Right cardiac atrium (tissue), 5 donors: ENCODE measurements at regions not wholly inside any gene's neighbourhood (a gene's known extent, or its start where the extent isn't known, plus 50 kb on each side); places are given as distances from the start of the nearest gene placed in this dataset.

ENCODE experiments used
- ATAC-seq, 2 donors: fragments of 200-7000 bp; cut with Tn5 transposase; one replicate each; pipeline versions ENCODE4 v1.8.0 to v1.9.1; 2020; ENCODE audit warnings: moderate library complexity in 2 of 2, mild to moderate bottlenecking in 1 of 2
- DNase-seq, 3 donors: peaks; one replicate each; pipeline ENCODE4 v3.0.0-alpha.2; 2020
- H3K27ac ChIP-seq: one replicate; pipeline ENCODE4 v1.5.1; 2013; ENCODE audit warnings: mild to moderate bottlenecking, low read length, control low read depth, moderate library complexity
- H3K27me3 ChIP-seq: one replicate; pipeline ENCODE4 v1.6.1; 2013; ENCODE audit not compliant: control insufficient read depth, insufficient read depth
- H3K4me1 ChIP-seq: one replicate; pipeline ENCODE4 v1.6.1; 2013; ENCODE audit warnings: low read length; ENCODE audit not compliant: control insufficient read depth, insufficient read depth
- H3K4me3 ChIP-seq: one replicate; pipeline ENCODE4 v1.5.1; 2013; ENCODE audit warnings: low read length, control low read depth
- H3K9me3 ChIP-seq: one replicate; pipeline ENCODE4 v1.6.1; 2013; ENCODE audit warnings: low read length; ENCODE audit not compliant: control insufficient read depth
- WGBS: extraction: QIAGEN DNeasy Blood & Tissue Kit; methylation state at CpG from one replicate; pipeline ENCODE4 v1.1.7; 2013; 5-methylcytosine and 5-hydroxymethylcytosine counted together
- intact Hi-C, 4 donors: fragments of 100-400 bp; cut with DNase I; formaldehyde crosslinking; loops; one replicate each; pipeline versions ENCODE4 v1.11.0 to v1.14.0; 2022 to 2023
- donor health status: healthy with polysubstance abuse.
- donor health status: DM: no; HTN: yes; CAD: no.
- donor health status: DM: no; HTN: no; CAD: no.
- donor health status: DM: no; HTN: yes; CAD: no; lungs with severe emphysema.
- donor health status: DM: yes; HTN: yes; CAD: no.

- Histone ChIP-seq H3K4me1 (no peaks in the 10 kb centered on the region), H3K4me3 (no peak overlapping the region), H3K27ac (no peak overlapping the region), H3K27me3 (no peaks in the 10 kb centered on the region), H3K9me3 (no peaks in the 10 kb centered on the region)
- intact Hi-C loops, result no loop called here
- DNase-seq (no peak), ATAC-seq (no peak)
- WGBS, result 91% methylated on average over 1 of the region's 1 CpG
These were observed 85.3 kb downstream of the TYW3 start for GRCh38 chr1:74818241-74818640.

GRCh38 chr1:74818661-74819456, 85.9 kb downstream of the TYW3 start:
- intact Hi-C loops, result no loop called here
- Histone ChIP-seq H3K27ac (no peak overlapping the region), H3K4me3 (no peak overlapping the region), H3K9me3 (no peaks in the 10 kb centered on the region), H3K27me3 (no peaks in the 10 kb centered on the region), H3K4me1 (no peaks in the 10 kb centered on the region)
- DNase-seq (no peak), ATAC-seq (no peak)
- WGBS, result 80% methylated on average over 6 of the region's 6 CpGs

- Histone ChIP-seq H3K9me3 (no peaks in the 10 kb centered on the region), H3K27me3 (no peaks in the 10 kb centered on the region), H3K4me1 (no peaks in the 10 kb centered on the region), H3K4me3 (no peak overlapping the region), H3K27ac (no peak overlapping the region)
- no peak for DNase-seq
- intact Hi-C loops, result no loop called here
- no peak for ATAC-seq
- 83% methylated on average over 3 of the region's 3 CpGs for WGBS
These were observed 90.0 kb downstream of the TYW3 start for GRCh38 chr1:74822851-74823401.

- H3K27me3 ChIP-seq, result no peaks in the 10 kb centered on the region
- DNase-seq (no peak), ATAC-seq (no peak)
- no peaks in the 10 kb centered on the region for H3K9me3 ChIP-seq
- intact Hi-C loops, result no loop called here
- H3K27ac ChIP-seq, result no peak overlapping the region
- no peaks in the 10 kb centered on the region for H3K4me1 ChIP-seq
- no peak overlapping the region for H3K4me3 ChIP-seq
- 92% methylated on average over 4 of the region's 4 CpGs for WGBS
These were observed 91.7 kb downstream of the TYW3 start for GRCh38 chr1:74824497-74825107.

- intact Hi-C loops, result no loop called here
- DNase-seq, result no peak
- H3K4me1 ChIP-seq, result no peaks in the 10 kb centered on the region
- no peak overlapping the region for H3K4me3 ChIP-seq
- WGBS, result 91% methylated on average over 2 of the region's 2 CpGs
- no peak for ATAC-seq
- no peak overlapping the region for H3K27ac ChIP-seq
- H3K27me3 ChIP-seq, result no peaks in the 10 kb centered on the region
- H3K9me3 ChIP-seq, result no peaks in the 10 kb centered on the region
These were observed 97.8 kb downstream of the TYW3 start for GRCh38 chr1:74830766-74831165.

- DNase-seq (no peak), ATAC-seq (no peak)
- intact Hi-C loops, result no loop called here
- Histone ChIP-seq H3K27ac (no peak overlapping the region), H3K9me3 (no peaks in the 10 kb centered on the region), H3K4me1 (no peaks in the 10 kb centered on the region), H3K27me3 (no peaks in the 10 kb centered on the region), H3K4me3 (no peak overlapping the region)
These were observed 101.3 kb downstream of the TYW3 start for GRCh38 chr1:74834261-74834660.

GRCh38 chr1:74835051-74835450, 102.1 kb downstream of the TYW3 start:
- no peak overlapping the region for H3K4me3 ChIP-seq
- no peaks in the 10 kb centered on the region for H3K27me3 ChIP-seq
- H3K9me3 ChIP-seq, result no peaks in the 10 kb centered on the region
- H3K27ac ChIP-seq, result no peak overlapping the region
- 79% methylated on average over 2 of the region's 2 CpGs for WGBS
- H3K4me1 ChIP-seq, result no peaks in the 10 kb centered on the region
- ATAC-seq (no peak), DNase-seq (no peak)
- intact Hi-C loops, result no loop called here

- intact Hi-C loops, result no loop called here
- DNase-seq (no peak), ATAC-seq (no peak)
- H3K4me1 ChIP-seq, result no peaks in the 10 kb centered on the region
- 69% methylated on average over 3 of the region's 3 CpGs for WGBS
- no peak overlapping the region for H3K27ac ChIP-seq
- H3K27me3 ChIP-seq, result no peaks in the 10 kb centered on the region
- H3K4me3 ChIP-seq, result no peak overlapping the region
- H3K9me3 ChIP-seq, result no peaks in the 10 kb centered on the region
These were observed 109.8 kb downstream of the TYW3 start for GRCh38 chr1:74842726-74843125.

- H3K4me3 ChIP-seq, result no peak overlapping the region
- 50% methylated on average over 3 of the region's 3 CpGs for WGBS
- DNase-seq, result no peak
- no peak for ATAC-seq
- intact Hi-C loops, result no loop called here
- no peak overlapping the region for H3K27ac ChIP-seq
- no peaks in the 10 kb centered on the region for H3K9me3 ChIP-seq
- H3K27me3 ChIP-seq, result no peaks in the 10 kb centered on the region
- H3K4me1 ChIP-seq, result no peaks in the 10 kb centered on the region
These were observed 114.8 kb downstream of the TYW3 start for GRCh38 chr1:74847715-74848114.

GRCh38 chr1:74853756-74854155, 120.8 kb downstream of the TYW3 start:
- DNase-seq (no peak), ATAC-seq (no peak)
- Histone ChIP-seq H3K4me3 (no peak overlapping the region), H3K27ac (no peak overlapping the region), H3K9me3 (no peaks in the 10 kb centered on the region), H3K27me3 (no peaks in the 10 kb centered on the region), H3K4me1 (no peaks in the 10 kb centered on the region)
- 66% methylated on average over 3 of the region's 3 CpGs for WGBS
- intact Hi-C loops, result no loop called here

- H3K27ac ChIP-seq, result no peak overlapping the region
These were observed 123.2 kb downstream of the TYW3 start for GRCh38 chr1:74856174-74856573.

More at GRCh38 chr1:74856174-74856573, 123.2 kb downstream of the TYW3 start:
- intact Hi-C loops, result no loop called here
- 67% methylated on average over 1 of the region's 1 CpG for WGBS
- DNase-seq (no peak), ATAC-seq (no peak)
- Histone ChIP-seq H3K4me3 (no peak overlapping the region), H3K9me3 (no peaks in the 10 kb centered on the region), H3K27me3 (no peaks in the 10 kb centered on the region), H3K4me1 (no peaks in the 10 kb centered on the region)
